NOMO-1 treated with dmso at 0.1 percent for 144 hours (cell line): ENCODE measurements at regions not wholly inside any gene's neighbourhood (a gene's known extent, or its start where the extent isn't known, plus 50 kb on each side); places are given as distances from the start of the nearest gene placed in this dataset.
A peak's percentile ranks its signal among the peaks of the same experiment; 100 is the strongest.

Experiments used
- DNase-seq: peaks from one replicate; lab custom pipeline; 2025; ENCODE audit not compliant: unreplicated experiment; lab: John Stamatoyannopoulos, UW

DNA sequence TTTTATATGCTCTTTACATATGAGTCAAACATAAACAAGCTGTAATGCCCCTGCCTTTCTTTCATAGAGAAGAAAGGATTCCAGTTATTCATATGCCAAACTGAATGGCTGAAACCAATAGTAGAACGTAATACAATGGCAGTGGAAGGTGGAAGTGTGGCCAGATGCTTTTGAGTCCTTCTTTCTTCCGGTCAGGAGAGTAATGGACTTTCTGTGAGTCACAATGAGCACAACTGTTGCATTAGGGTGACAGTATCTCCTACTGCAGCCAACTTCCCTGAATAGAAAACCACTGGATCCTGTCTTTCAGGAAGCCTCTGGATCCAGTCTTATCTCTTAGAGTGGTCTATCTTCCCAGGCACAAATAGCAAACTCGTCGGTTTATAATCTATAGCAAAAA is 855.2 kb downstream of the MAT2B start:
- DNase-seq: no peak

DNA sequence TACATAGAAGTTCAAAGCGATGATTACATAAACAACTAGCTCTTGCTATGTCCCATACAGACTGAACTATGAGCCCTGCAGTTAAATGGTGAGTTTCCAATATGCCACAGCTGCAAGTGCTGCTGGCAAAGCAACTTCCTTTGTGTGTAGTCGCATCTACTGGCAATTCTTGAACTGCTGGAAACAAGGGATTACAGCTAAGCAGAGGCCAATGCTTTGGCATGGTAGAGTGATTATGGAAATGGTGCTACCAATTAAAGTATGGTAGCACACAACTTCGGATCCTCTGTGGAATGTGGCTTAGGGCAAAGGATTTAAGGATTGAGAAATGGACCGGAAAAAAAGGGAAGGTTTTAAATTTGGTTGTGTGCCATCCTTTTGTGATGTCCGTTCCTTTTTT is 856.6 kb downstream of the MAT2B start:
- DNase-seq: no peak

DNA sequence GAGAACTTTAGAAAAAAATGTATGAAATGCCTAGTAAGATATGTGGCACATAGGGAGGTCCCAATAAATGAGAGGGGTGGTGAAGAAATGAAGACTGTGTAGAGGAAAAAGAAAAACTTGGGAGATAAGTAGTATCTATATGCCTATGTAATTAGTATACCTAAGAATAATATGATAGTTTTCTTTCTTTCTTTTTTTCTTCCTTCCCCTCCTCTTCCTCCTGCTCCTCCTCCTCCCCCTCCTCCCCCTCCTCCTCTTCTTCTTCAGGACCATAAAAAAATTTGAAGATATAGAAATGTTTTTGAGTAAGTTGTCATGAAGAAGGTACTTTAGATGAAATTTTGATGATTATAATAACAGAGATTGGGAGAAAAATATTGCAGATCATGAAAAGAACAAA is 857.4 kb downstream of the MAT2B start:
- DNase-seq: no peak

DNA sequence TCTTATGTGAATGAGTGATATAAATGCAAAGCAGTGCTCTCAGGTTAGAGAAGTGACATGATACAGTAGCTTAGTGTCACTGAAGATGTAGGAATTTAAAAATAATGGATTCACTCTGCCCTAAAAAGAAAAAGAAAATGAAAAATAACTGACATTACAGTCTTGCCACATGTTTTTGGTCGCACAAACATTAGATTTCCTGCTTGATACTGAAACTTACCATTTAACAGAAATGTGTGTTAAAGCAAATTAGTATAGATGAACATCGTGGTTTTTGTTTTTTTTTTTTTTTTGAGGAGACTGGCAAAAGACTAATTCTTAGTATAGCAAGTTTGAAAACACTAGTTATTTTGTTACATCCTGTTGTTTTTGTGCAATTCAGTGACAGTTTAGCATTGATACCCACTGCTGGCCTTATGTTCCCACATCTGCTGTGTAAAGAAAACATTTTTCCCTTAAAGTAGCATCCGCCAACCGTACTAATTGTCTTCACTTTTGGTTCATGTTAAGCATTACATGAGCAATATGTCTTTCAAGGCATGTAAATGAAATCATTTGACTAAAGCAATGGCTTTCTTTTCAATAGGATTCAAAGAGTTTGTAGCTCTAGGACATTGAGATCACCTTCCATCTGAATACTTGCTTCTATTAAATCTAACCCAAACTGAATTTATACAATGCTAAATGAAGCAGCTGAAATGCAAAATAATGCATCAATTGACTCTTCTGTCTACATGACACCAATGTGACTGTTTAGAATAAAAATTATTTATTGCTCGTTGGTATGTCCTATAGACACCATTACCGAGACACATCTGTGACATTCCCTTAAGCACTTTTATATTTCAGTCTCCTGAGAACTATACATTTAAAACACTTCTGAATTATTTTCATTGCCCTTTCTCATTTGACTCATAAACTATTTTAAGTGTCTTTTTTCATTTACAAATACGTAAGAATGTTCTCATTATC is 859.1 kb downstream of the MAT2B start:
- DNase-seq: no peak

DNA sequence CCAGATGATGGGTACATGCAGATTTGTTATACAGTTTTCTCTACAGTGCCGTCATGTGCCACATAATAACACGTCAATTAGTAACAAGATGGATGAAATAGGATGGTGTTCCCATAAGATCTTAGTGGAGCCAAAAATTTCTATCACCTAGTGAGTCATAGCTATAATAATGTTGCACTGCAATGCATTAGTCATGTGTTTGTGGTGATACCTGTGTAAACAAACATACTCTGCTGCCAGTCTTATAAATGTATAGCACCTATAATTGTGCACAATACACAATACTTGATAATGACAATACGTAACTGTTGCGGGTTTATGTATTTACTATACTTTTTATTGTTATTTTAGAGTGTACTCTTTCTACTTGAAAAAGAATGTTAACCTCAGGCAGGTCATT is 865.4 kb downstream of the MAT2B start:
- DNase-seq: no peak

DNA sequence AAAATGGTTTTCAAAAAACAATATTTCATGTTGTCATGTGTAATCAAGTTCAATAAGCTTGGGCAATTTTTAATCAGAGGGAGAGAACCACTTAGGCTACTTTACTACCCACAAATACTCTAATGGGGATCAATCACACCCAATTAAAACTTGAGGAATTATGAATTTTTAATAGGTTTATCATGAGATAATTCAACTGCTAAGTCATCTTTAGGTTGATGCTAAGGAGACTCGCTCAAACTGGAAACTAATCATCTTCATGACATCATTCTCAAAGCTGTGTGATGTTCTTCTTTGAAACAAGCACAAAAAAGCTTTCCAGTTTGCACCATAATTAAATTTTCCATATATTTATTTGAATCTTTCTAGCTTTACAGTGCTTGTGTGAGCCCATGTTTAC is 867.5 kb downstream of the MAT2B start:
- DNase-seq: no peak

DNA sequence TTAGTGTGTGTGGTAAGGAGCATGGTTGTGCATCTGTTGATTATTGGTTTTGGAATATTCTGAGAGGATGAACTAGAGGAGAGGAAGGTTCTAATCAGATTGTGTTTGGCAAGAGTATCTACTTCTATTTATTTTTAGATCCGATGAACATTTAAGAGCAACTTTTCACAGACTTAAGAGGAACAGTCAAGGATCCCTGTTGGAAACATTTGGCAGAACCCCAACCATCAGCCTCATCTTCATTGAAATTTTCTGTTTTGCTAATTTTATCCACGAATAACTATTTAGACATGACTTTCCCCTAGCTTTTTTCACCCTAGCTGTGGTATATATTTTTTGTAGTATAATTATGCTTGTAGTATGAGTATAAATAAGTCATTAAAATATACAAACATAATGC is 868.5 kb downstream of the MAT2B start:
- no peak for DNase-seq

DNA sequence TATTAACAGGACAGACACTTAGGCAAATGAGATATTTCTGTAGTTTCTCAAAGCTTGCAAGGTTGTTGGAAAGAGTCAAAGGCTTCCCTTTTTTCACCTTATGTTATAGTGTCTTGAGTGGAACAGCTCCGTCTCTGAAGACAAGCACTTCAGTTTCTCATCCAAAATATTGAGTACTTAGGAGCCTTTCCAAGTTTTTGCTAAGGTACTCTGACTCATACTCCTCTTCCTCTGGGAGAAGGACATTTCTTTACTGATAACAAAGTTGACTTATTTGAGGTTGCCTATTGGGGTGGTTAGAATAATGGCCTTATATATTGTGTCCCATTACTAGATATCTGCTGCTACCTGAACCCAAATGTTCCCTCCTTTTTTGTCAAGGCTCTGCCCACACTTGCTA is 869.6 kb downstream of the MAT2B start:
- DNase-seq: no peak

DNA sequence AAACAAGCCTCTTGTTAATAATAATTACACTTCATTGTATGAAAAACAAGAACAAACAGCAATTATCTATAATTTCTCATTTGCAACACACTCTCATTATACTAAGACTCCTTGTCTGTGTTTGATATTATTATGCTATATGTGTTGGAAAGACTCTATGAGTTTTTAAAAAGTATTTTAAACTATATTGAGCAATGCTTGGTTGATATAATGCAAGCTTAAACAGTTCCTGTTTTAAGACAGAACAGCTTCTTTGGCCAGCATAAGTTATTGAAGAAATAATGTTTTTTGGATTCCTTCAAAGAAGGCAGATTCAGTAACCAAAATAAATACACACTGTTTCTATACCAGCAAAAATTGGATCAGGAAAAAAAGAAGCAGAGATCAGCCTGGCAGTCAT is 871.4 kb downstream of the MAT2B start:
- DNase-seq: no peak

DNA sequence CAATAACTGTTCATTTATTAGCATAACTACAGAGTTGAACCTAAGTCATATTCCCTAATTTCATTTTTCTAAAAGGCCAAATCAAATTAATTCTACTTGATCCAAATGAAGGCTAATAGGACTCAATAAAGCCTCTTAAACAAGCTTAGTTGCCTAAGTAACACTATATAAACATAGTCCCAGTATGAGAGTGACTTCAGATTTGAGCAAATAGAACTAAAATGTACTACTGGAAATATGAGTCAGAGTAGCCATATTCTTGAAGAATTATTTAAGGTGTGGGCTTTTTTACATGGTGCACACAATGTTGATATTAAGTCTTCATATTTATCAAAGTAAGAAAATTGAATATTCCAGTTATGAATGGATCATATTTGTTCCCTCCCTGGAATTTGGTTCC is 872.3 kb downstream of the MAT2B start:
- no peak for DNase-seq

DNA sequence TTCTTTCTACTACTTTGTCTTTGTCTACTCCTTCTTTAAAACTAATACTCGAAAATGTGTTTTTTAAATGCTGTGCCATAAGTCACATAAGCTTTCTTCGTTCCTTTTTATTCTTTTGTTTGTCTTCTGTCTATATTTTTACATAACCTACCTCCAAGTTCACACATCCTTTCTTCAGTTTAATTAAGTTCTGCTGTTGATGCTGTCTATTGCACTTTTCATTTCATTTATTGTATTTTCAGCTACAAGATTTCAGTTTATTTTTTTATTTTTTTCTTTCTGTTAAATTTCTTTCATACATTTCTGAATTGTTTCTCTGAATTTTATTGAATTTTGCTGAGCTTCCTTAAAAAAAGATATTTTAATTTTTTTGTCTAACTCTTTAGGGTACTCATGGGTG is 878.2 kb downstream of the MAT2B start:
- no peak for DNase-seq

DNA sequence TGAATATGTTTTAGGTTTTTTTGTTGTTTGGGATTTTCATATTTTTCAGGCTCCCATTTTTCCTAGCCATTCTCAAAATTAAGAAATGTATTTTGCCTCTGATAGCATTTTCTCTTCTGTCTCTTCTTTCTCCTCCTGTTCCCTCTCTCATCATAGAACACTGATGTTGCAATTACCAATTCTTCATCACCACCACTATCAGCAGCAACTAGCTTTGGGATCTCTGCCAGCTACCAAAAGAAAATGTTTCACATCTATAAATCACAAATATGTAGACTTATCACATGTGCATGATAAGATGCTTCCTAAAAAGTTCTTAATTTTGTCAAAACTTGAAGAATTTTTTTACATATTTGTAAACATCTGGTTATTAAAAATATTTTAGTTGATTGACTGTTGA is 887.1 kb downstream of the MAT2B start:
- DNase-seq: no peak

DNA sequence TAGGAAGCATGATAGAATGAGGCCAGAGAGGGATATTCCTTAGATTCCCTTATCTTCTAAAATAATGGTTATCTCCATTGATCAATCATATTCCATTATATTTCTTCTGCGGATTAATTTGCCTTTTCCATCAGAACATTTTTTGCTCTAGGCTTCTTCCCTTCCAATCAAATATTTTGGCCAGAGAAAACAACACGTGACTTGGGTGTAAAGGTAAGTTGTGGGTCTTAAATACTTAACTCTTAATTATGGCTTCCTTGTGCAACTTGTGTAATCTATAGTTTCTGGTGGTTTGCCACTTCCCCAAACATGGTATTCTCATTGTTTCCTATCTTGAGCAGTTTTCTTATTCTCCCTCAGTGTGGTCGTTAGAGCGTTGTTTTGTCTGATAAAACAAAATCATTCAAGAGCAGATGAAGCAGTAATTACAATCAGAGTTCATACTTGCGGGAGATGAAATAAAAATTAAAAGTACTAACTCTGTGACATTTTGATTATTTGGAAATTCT is 889.3 kb downstream of the MAT2B start:
- peak; percentile 46 for DNase-seq

DNA sequence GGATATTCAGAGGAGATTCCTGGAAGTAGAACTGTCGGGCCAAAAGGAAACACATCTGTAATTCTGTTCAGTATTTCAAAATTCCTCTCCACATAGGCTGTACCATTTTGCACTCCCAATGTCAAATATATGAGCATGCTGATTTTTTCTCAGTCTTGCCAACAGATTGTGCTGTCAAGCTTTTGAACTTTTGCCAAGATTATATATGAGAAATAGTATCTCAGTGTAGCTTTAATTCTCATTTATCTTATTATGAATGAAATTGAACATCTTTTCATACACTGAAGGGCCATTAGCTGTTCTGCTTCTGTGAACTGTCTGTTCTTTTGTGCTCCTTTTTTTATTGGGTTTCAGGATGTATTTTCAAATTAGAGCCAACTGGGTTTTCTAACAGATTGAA is 907.1 kb downstream of the MAT2B start:
- no peak for DNase-seq

DNA sequence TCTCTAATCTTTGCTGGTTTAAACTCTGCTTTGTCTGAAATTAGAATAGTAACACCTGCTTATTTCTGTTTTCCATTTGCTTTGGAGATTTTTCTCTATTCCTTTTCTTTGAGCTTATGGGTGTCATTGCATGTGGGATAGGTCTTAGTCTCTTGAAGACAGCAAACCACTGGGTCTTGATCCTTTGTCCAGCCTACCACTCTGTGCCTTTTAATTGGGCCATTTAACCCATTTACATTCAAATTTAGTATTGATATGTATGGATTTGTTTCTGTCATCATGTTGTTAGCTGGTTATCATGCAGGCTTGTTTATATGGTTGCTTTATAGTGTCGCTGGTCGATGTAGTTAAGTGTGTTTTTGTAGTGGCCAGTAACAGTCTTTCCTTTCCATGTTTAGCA is 914.7 kb downstream of the MAT2B start:
- DNase-seq: no peak

DNA sequence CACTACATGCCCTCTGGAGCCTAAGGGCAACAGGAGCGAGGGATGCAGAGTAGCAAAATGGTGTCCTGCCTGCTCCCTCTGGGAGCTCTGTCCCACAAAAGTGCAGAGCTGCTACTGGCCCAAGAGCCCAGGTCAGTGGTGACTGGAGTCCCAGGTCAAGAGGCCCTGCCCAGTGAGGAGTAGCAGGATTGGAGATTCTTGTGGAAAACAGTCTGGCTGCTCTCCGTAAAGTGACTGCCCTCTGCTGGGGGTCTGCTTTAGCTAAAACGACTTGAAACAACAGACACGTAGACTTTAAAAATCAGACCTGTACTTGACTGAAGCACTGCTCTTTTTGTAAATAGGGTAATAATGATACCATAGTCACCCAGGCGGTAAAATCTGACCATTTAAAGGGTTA is 917.0 kb downstream of the MAT2B start:
- no peak for DNase-seq

DNA sequence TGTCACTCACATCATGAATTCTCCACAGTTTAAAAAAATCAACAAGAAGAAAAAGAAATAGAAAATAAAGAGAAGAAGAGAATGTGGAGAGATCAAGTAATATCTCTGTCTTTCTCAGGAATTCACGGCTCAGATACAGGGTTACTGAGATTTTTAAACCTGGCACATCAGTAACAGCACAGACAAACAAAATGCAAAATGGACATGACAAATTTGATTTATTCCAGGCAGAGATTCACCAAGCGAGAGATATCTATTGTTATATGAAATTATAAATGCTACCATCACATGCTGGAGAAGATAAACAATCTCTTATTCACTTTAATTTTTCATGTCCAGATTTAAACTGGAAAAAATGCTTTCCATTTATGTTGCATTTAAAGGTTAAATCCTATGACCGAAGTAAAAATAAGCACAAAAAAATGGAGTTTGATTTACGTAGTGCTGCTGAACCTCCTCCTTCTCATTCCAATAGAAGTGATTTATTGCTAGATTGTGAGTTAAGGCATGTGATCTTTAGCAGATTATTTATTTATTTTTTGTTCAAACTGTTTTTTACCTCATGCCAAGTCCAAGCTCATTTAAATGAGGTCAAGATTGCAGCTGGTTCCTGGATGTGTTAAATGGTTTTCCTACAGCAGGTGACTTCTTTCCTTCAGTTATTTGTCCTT is 926.4 kb downstream of the MAT2B start:
- no peak for DNase-seq

DNA sequence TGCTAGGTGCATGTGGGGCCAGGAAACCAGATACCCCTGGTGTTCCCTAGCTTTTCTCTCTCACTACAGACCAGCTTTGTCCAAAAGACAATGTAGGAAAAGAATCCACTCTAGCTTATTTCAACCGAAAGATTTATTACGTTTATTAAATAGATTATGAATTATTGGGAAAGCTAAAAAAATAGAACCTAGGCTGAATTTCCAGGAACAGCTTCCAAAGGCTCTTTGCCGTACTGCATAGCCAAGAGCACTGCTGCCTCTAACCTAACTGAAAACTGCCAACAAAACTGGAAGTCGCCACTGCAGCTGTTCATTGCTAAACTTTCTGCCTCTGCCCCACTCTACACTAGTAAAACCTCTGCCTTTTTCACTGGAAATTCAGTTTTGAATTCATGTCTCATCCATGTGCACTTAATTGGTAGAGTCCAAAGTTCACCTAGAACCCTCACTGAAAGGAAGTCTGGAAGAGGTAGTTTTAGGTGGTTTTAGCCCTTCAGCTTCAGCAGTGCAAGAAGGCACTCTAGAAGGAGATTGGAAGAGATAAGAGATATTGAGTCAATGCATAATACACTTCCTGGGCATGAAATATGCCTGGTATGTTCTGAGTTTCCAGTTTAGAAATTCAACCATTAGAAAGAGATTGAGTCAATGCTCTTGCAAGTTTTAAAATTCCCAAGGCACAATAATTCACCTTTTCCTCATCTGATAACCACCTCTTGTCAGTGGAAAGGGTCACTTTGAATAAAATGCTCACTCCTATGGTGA is 927.9 kb downstream of the MAT2B start:
- no peak for DNase-seq

DNA sequence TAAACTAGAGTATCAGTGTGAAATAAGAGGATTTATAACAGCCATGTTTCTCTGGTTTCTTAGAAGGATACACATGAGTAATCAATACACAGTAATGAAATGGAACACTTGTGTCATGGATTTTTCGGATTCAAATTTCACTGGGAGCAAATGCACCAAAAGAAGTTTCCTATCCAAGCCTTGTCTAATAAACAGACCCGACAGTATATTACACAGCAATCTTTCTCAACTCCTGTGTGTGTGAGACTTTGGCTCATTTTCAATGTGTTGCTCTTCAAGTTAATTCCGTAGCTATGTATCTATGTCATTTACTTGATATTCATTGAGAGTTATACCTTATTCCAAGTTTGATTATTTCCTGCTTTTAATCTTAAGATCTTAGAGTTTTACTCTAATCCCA is 930.2 kb downstream of the MAT2B start:
- DNase-seq: no peak

DNA sequence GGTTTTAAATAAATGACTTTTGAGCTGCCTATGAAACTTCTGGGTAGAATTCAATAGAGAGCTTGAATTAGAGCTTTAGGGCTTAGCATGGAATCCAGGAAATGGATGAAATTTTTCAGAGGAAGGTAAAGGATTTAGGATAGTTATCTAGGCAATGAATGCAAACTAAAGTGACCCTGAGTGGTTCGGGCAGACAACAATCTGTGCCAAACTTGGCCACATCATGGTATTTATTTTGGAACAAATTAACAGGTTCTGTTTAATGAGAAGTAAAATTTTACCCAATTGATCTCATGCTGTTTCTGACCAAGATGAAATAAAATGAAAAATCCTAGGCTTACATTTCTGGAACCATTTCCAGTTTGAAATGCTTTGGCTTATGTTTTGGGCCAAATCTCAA is 934.4 kb downstream of the MAT2B start:
- no peak for DNase-seq

DNA sequence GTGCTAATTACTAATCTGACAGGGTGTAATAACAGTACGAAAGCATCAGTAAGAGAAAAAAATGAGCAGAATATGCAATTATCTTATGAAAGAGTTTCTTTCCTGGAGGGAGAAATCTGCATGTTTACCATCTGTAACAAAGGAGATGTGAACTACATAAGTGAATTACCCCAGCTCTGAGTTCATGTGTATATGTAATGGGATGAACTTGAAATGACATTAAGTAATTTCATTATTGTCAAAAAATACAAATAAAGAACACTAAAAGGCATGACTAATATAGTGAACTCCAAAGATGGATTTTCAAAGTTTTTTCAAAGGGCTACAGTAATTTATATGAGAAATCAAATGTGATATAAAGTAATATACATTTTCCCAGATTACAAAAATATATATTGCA is 944.0 kb downstream of the MAT2B start:
- no peak for DNase-seq

DNA sequence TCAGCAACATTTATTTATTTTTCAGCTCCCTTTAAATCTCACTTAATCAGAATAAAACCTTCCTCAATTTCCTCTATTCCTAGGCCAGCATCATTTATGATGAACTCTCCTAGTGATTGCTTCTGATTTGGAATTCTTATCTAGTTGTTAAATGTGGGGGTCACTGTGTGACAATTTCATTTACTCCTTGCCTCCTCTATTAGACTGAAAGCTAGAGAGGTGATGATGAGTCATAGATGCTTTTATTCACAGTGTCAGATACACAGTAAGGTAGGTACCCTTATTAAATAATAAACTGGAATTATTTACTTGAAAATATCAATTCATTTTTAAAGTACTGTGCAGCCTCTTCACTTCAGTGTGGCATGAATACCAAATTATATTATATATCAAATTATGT is 960.6 kb downstream of the MAT2B start:
- no peak for DNase-seq
